C4-2B (cell line): ENCODE measurements at regions not wholly inside any gene's neighbourhood (a gene's known extent, or its start where the extent isn't known, plus 50 kb on each side); places are given as distances from the start of the nearest gene placed in this dataset.

Experiments used
- CTCF ChIP-seq: fragments of 450-650 bp; conservative IDR thresholded peaks from 2 replicates; pipeline ENCODE4 v1.5.1; 2017; ENCODE audit warnings: mild to moderate bottlenecking
- ZFX ChIP-seq: fragments of 450-650 bp; IDR thresholded peaks from 2 replicates; pipeline ENCODE4 v1.6.1; 2017

- TF ChIP-seq CTCF (no peak), ZFX (no peak)
These were observed 491.0 kb upstream of the CDH5 start for GRCh38 chr16:65875381-65876055.
